Heart right ventricle (tissue), 16 donors: ENCODE measurements at regions not wholly inside any gene's neighbourhood (a gene's known extent, or its start where the extent isn't known, plus 50 kb on each side); places are given as distances from the start of the nearest gene placed in this dataset.

Experiments
- ATAC-seq, 8 donors: fragments of 200-7000 bp; cut with Tn5 transposase; one replicate each; pipeline ENCODE4 v1.9.1; 2020; ENCODE audit warnings: mild to moderate bottlenecking in 8 of 8, moderate library complexity in 8 of 8, moderate number of reproducible peaks in 1 of 8
- DNase-seq, 2 donors: peaks; one replicate each; pipeline ENCODE4 v3.0.0-alpha.2; 2020
- H3K27ac ChIP-seq, 10 donors: fragments of 200-600 bp; sonication (generic) in 2 of 10; one replicate each; pipeline versions ENCODE4 v1.5.0 to v1.8.0; 2020 to 2022; ENCODE audit warnings: mild to moderate bottlenecking in 3 of 10
- H3K27me3 ChIP-seq, 7 donors: fragments of 200-600 bp; one replicate each; pipeline ENCODE4 v1.8.0; 2021 to 2022; ENCODE audit warnings: mild to moderate bottlenecking in 2 of 7
- H3K36me3 ChIP-seq, 9 donors: fragments of 200-600 bp; sonication (generic) in 1 of 9; one replicate each; pipeline versions ENCODE4 v1.5.0 to v1.8.0; 2020 to 2022; ENCODE audit warnings: mild to moderate bottlenecking in 2 of 9
- H3K4me1 ChIP-seq, 9 donors: fragments of 200-600 bp; sonication (generic) in 1 of 9; one replicate each; pipeline versions ENCODE4 v1.5.0 to v1.8.0; 2020 to 2022; ENCODE audit warnings: mild to moderate bottlenecking in 4 of 9
- H3K4me3 ChIP-seq, 10 donors: fragments of 200-600 bp; sonication (generic) in 2 of 10; one replicate each; pipeline versions ENCODE4 v1.5.0 to v1.8.0; 2020 to 2022; ENCODE audit warnings: mild to moderate bottlenecking in 7 of 10, moderate library complexity in 2 of 10
- H3K9me3 ChIP-seq, 11 donors: fragments of 200-600 bp in 10 of 11; sonication (generic) in 2 of 11; one replicate each; pipeline versions ENCODE4 v1.5.0 to v1.8.0; 2013 to 2022; ENCODE audit warnings: mild to moderate bottlenecking in 2 of 11, control low read depth in 1 of 11, moderate library complexity in 1 of 11
- WGBS, 2 donors: extraction: QIAGEN DNeasy Blood & Tissue Kit; methylation state at CpG; one replicate each; pipeline ENCODE4 v1.1.7; 2013; ENCODE audit warnings: inconsistent platforms in 1 of 2; 5-methylcytosine and 5-hydroxymethylcytosine counted together
- intact Hi-C, 10 donors: fragments of 100-400 bp; cut with DNase I; formaldehyde crosslinking; loops; one replicate each; pipeline versions ENCODE4 v1.11.1 to v1.14.2; 2022
- TF ChIP-seq, protein P1 (sequence below), 9 donors: fragments of 200-600 bp; sonication (generic) in 2 of 9; IDR thresholded peaks; one replicate each; pipeline versions ENCODE4 v1.5.0 to v1.8.0; 2021 to 2022; ENCODE audit warnings: antibody characterized with exemption in 9 of 9, mild to moderate bottlenecking in 5 of 9, moderate library complexity in 1 of 9
- donor health status: Arrhythmogenic right ventricular cardiomyopathy.
- donor health status: ischemic (EF 13 %, LVEDD 7.1; RV severe dilation, severe dysfunction).
- donor health status: healthy with polysubstance abuse.
- donor health status: DM: no; HTN: yes; CAD: no.
- donor health status: DM: no; HTN: no; CAD: no.
- donor health status: ischemic (EF 25% LVEDD 6.9; RV normal size, moderate dysfunction).
- donor health status: ischemic (EF 25% LVEDD 5.7; RV mildly dilated, moderate dysfunction).
- donor health status: healthy.
- donor health status: DM: yes; HTN: yes; CAD: no.
- donor health status: Ischemic cardiomyopathy.
- donor health status: ischemic (EF 35%, LVEDD 5.7; RV mildly dilated, moderate dysfunction).
- donor health status: nonischemic (EF 11% LVEDD 7.7; RV severe dilation, severe dysfunction).
- donor health status: DM: yes; HTN: yes; CAD: no.
- donor health status: PGD.
- donor health status: ischemic (EF 29% LVEDD 5.4; RV normal size, mild dysfunction).
- donor health status: nonischemic (EF 23%, LVEDD 6.1; RV moderate dilation, normal function).

DNA sequence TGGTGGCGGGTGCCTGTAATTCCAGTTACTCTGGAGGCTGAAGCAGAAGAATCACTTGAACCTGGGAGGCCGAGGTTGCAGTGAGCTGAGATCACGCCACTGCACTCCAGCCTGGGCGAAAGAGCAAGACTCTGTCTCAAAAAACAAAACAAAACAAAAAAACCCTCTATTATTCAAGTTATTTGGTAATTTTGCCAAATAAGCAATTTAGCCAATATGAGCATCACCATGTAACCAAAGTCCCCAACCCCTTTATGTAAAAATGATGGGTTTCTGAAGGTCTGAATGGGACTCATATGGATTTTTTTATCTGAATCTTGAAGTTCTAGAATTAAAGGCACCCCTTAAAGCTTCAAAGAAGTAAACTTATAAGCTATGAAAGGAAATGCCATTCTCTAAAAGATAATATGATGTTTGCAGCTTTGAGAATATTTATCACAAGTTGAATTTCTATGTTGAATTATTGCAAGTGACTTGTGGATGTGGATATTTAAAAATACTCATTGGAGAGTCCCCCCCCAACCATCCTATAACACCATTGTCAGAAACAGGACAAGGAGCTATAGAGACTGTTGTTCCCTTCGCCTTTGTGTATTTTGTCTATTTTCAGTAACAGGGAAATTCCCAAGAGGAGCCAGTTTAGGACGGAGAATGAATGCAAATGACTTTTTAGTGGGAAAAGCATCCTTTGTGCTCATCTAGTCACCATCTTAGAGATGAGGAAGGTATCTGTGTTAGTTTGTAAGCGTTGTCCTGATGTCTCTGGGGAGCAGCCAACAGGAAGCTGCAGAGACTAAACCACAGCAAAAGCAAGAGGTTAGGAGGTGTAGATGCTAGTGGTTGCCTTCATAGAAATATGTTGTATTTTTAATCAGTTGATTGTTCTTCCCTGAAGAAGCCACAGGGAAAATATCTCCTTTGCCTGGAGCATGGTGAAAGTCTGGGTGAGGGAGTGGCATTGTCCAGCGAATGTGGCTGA lies 68.3 kb downstream of the TET3 start:
- WGBS, 2 donors = 75 to 86% methylated on average over 8 of the region's 8 CpGs
- H3K27me3 ChIP-seq = no peaks in the 10 kb centered on the region
- H3K36me3 ChIP-seq = peaks cover 0 to 20% (median 0%) of the 10 kb centered on the region in 9 donors
- TF ChIP-seq, protein P1, sequence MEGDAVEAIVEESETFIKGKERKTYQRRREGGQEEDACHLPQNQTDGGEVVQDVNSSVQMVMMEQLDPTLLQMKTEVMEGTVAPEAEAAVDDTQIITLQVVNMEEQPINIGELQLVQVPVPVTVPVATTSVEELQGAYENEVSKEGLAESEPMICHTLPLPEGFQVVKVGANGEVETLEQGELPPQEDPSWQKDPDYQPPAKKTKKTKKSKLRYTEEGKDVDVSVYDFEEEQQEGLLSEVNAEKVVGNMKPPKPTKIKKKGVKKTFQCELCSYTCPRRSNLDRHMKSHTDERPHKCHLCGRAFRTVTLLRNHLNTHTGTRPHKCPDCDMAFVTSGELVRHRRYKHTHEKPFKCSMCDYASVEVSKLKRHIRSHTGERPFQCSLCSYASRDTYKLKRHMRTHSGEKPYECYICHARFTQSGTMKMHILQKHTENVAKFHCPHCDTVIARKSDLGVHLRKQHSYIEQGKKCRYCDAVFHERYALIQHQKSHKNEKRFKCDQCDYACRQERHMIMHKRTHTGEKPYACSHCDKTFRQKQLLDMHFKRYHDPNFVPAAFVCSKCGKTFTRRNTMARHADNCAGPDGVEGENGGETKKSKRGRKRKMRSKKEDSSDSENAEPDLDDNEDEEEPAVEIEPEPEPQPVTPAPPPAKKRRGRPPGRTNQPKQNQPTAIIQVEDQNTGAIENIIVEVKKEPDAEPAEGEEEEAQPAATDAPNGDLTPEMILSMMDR (IDR thresholded peaks at IDR 0.05) = no peak
- ATAC-seq (no peak), DNase-seq (no peak)
- H3K4me3 ChIP-seq = no peak overlapping the region
- H3K4me1 ChIP-seq = peaks cover 0 to 14% (median 0%) of the 10 kb centered on the region in 9 donors
- no peaks in the 10 kb centered on the region for H3K9me3 ChIP-seq
- H3K27ac ChIP-seq = no peak overlapping the region
- intact Hi-C loops = loop anchor here in 1 of 10 donors (5.0 kb wide), 1 partner anchor 41 kb away; no protein-coding TSS in a partner anchor

DNA sequence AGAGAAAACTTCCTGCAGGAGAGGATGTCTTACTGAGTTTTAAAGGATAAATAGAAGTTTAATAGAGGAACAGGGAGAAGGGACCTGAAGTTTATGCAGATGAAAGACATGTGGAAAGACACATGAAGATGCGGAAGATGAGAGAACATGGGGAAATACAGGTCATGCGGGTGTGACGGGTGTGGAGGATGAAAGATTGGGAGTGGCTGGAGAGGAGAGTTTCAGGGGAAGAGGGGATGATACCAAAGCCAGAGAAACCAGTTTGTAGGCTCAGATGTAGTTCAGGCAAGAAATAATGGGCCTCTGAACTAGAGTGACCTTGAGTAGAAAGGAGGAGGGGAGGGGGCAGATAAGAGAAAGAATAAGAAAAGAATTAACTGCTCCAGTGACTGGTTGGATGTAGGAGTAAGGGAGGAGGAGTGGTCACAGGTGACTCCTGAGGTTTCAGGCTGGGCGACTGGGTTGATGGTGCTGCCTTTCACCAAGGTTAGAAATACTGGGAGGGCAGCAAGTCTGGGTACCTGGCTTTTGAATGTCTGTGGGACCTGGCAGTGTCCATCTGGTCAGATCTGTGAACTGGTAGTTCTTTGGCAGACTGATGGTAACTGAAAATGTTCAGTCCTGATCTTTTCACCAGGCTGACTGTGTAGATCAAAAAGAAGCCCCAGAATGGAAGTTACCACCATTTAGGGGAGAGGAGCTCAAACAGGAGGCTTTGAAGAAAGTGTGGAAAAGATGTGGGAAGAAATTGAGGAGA lies 69.4 kb downstream of the TET3 start:
- ATAC-seq = no peak
- 97% methylated on average over 4 of the region's 4 CpGs for WGBS, 2 donors
- H3K27ac ChIP-seq = no peak overlapping the region
- no peak overlapping the region for H3K4me3 ChIP-seq
- peaks cover 0 to 14% (median 0%) of the 10 kb centered on the region in 9 donors for H3K4me1 ChIP-seq
- TF ChIP-seq, protein P1 (IDR thresholded peaks at IDR 0.05) = no peak
- DNase-seq = no peak
- H3K9me3 ChIP-seq = no peaks in the 10 kb centered on the region
- peaks cover 0 to 11% (median 0%) of the 10 kb centered on the region in 9 donors for H3K36me3 ChIP-seq
- intact Hi-C loops = loop anchor here in 1 of 10 donors (5.0 kb wide), 1 partner anchor 42 kb away; no protein-coding TSS in a partner anchor
- H3K27me3 ChIP-seq = no peaks in the 10 kb centered on the region

DNA sequence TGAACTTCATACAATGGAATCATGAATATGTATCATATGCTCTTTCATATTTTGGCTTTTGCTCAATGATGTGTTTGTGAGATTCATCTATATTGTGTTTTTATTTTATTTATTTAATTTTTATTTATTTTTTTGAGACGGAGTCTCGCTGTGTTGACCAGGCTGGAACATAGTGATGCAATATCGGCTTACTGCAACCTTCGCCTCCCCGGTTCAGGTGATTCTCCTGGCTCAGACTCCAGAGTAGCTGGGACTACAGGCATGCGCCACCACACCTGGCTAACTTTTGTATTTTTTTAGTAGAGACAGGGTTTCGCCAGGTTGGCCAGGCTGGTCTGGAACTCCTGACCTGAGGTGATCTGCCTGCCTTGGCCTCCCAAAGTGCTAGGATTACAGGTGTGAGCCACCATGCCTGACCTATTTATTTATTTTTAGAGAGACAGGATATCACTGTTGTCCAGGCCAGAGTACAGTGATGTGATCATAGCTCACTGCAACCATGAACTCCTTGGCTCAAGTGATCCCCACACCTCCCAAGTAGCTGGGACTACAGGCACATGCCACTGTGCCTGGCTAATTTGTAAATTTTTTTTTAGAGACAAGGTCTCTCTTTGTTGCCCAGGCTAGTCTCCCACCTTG lies 74.5 kb downstream of the TET3 start:
- peaks cover 0 to 10% (median 0%) of the 10 kb centered on the region in 9 donors for H3K36me3 ChIP-seq
- intact Hi-C loops = no loop called here
- ATAC-seq = no peak
- H3K27me3 ChIP-seq = no peaks in the 10 kb centered on the region
- no peak overlapping the region for H3K27ac ChIP-seq
- no peak overlapping the region for H3K4me3 ChIP-seq
- H3K9me3 ChIP-seq = no peaks in the 10 kb centered on the region
- H3K4me1 ChIP-seq = no peaks in the 10 kb centered on the region
- WGBS, 2 donors = 95 to 97% methylated on average over 7 of the region's 7 CpGs
- TF ChIP-seq, protein P1 (IDR thresholded peaks at IDR 0.05) = no peak
- DNase-seq = no peak

DNA sequence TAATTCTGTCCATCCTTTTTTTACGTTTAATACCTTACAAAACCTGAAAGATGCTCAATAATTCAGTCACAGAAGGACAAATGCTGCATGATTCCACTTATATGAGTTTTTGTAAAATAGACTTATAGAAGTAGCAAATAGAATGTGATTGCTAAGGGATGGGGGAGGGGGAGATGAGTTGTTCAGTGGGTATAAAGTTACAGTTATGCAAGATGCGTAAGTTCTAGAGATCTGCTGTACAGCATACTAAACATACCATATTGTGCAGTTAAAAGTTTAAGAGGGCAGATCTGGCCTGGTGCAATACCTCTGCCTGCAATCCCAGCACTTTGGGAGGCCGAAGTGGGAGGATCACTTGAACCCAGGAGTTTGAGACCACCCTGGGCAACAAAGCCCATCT lies 78.8 kb downstream of the TET3 start:
- DNase-seq (no peak), ATAC-seq (no peak)
- Histone ChIP-seq H3K27me3 (no peaks in the 10 kb centered on the region), H3K9me3 (no peaks in the 10 kb centered on the region), H3K27ac (no peak overlapping the region), H3K4me1 (peaks cover 0 to 13% (median 3%) of the 10 kb centered on the region in 9 donors), H3K36me3 (peaks cover 0 to 10% (median 0%) of the 10 kb centered on the region in 9 donors), H3K4me3 (no peak overlapping the region)
- 97 to 100% methylated on average over 3 of the region's 3 CpGs for WGBS, 2 donors
- TF ChIP-seq, protein P1 (IDR thresholded peaks at IDR 0.05) = no peak
- intact Hi-C loops = no loop called here
